ENCODE measurements at regions not wholly inside any gene's neighbourhood (a gene's known extent, or its start where the extent isn't known, plus 50 kb on each side); places are given as distances from the start of the nearest gene placed in this dataset.

- DNase-seq (ENCODE audit: low read depth), result no peak
- TF ChIP-seq CTCF (IDR thresholded peaks at IDR 0.05; ENCODE audit: control insufficient read depth, insufficient read depth, low read depth, low read length, missing control alignments), result no peak
- H3K4me3 ChIP-seq (ENCODE audit: control insufficient read depth, low read depth, low read length), result no peak overlapping the region
Observed at GRCh38 chr14:23776296-23776695, 140.1 kb downstream of the DHRS2 start.

DNA sequence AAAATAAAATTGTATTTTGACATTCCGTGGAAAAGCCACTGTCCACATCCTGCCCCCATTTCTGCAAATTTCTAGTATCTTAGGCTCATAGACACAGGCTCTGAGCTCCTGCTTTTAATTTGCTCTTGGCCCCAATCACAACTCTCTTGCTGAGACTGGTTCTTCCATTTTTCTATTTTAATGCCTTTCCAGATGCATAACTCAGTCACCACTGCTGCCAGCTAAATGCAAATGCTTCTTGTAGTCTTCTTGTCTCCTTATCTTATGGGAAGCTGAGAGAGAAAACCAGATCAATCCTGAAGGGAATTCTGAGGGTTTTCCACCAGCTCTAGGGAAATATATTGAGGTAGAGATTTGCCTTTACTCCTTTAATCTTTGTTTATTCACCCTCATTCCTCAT is 149.0 kb downstream of the DHRS2 start:
- no peak overlapping the region for H3K4me3 ChIP-seq (ENCODE audit: control insufficient read depth, low read depth, low read length)
- TF ChIP-seq CTCF (IDR thresholded peaks at IDR 0.05; ENCODE audit: control insufficient read depth, insufficient read depth, low read depth, low read length, missing control alignments), result no peak
- DNase-seq (ENCODE audit: low read depth), result no peak

GRCh38 chr14:23787436-23787835 is 151.3 kb downstream of the DHRS2 start:
- H3K4me3 ChIP-seq (ENCODE audit: control insufficient read depth, low read depth, low read length), result no peak overlapping the region
- DNase-seq (ENCODE audit: low read depth), result no peak
- no peak for TF ChIP-seq CTCF (IDR thresholded peaks at IDR 0.05; ENCODE audit: control insufficient read depth, insufficient read depth, low read depth, low read length, missing control alignments)

- no peak for DNase-seq (ENCODE audit: low read depth)
- TF ChIP-seq CTCF (IDR thresholded peaks at IDR 0.05; ENCODE audit: control insufficient read depth, insufficient read depth, low read depth, low read length, missing control alignments), result no peak
- no peak overlapping the region for H3K4me3 ChIP-seq (ENCODE audit: control insufficient read depth, low read depth, low read length)
Observed at GRCh38 chr14:23789696-23790095, 153.5 kb downstream of the DHRS2 start.

DNA sequence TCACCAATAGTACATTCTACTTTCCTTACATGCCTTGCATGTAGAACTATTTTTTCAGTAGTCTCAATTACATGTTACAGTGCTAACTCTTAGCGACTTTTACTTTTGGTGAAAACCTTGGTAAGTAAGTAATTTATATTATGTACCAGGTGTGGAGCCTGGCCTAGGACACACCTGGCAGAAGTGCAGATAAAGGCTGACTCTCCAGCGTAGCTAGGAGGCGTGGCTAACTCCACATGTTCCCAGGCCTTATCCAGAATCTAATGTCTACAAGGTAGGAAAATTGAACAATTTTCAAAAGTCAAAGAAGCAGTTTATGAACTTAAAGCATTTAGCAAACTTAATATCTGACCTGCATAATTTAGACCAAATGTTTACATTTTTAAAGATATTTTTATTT is 157.4 kb downstream of the DHRS2 start:
- no peak for TF ChIP-seq CTCF (IDR thresholded peaks at IDR 0.05; ENCODE audit: control insufficient read depth, insufficient read depth, low read depth, low read length, missing control alignments)
- no peak for DNase-seq (ENCODE audit: low read depth)
- H3K4me3 ChIP-seq (ENCODE audit: control insufficient read depth, low read depth, low read length), result no peak overlapping the region

GRCh38 chr14:23800811-23801210 is 152.8 kb upstream of the DHRS4 start:
- no peak for DNase-seq (ENCODE audit: low read depth)
- no peak for TF ChIP-seq CTCF (IDR thresholded peaks at IDR 0.05; ENCODE audit: control insufficient read depth, insufficient read depth, low read depth, low read length, missing control alignments)
- H3K4me3 ChIP-seq (ENCODE audit: control insufficient read depth, low read depth, low read length), result no peak overlapping the region

GRCh38 chr14:23801766-23802165 is 151.8 kb upstream of the DHRS4 start:
- DNase-seq (ENCODE audit: low read depth), result no peak
- no peak for TF ChIP-seq CTCF (IDR thresholded peaks at IDR 0.05; ENCODE audit: control insufficient read depth, insufficient read depth, low read depth, low read length, missing control alignments)
- no peak overlapping the region for H3K4me3 ChIP-seq (ENCODE audit: control insufficient read depth, low read depth, low read length)
